ENCODE measurements at regions not wholly inside any gene's neighbourhood (a gene's known extent, or its start where the extent isn't known, plus 50 kb on each side); places are given as distances from the start of the nearest gene placed in this dataset.
"Not testable (repeated sequence)": the region's sequence is repeated elsewhere in the genome, so short reads cannot be mapped to it uniquely, and the experiment has no call there.

- no peak for DNase-seq (ENCODE audit: low read depth in 1 of 2, low spot score in 1 of 2)
Measured at GRCh38 chr11:116065191-116065895, 561.1 kb upstream of the CADM1 start.

GRCh38 chr11:116062490-116063171 lies 558.4 kb upstream of the CADM1 start:
- DNase-seq (ENCODE audit: low read depth in 1 of 2, low spot score in 1 of 2): no peak

- DNase-seq (ENCODE audit: low read depth in 1 of 2, low spot score in 1 of 2): no peak
Measured at GRCh38 chr11:116062129-116062489, 557.9 kb upstream of the CADM1 start.

GRCh38 chr11:116061322-116061721 lies 557.1 kb upstream of the CADM1 start:
- DNase-seq (ENCODE audit: low read depth in 1 of 2, low spot score in 1 of 2): no peak

GRCh38 chr11:116059919-116060318 lies 555.7 kb upstream of the CADM1 start:
- no peak for DNase-seq (ENCODE audit: low read depth in 1 of 2, low spot score in 1 of 2)

- DNase-seq (ENCODE audit: low read depth in 1 of 2, low spot score in 1 of 2): no peak
Measured at GRCh38 chr11:116057000-116057399, 552.8 kb upstream of the CADM1 start.

- no peak for DNase-seq (ENCODE audit: low read depth in 1 of 2, low spot score in 1 of 2)
Measured at GRCh38 chr11:116055064-116055463, 550.8 kb upstream of the CADM1 start.

GRCh38 chr11:116053548-116053919 lies 549.3 kb upstream of the CADM1 start:
- no peak for DNase-seq (ENCODE audit: low read depth in 1 of 2, low spot score in 1 of 2)

- DNase-seq (ENCODE audit: low read depth in 1 of 2, low spot score in 1 of 2): no peak
Measured at GRCh38 chr11:116052603-116053547, 548.7 kb upstream of the CADM1 start.

GRCh38 chr11:116051494-116051893 lies 547.3 kb upstream of the CADM1 start:
- DNase-seq (ENCODE audit: low read depth in 1 of 2, low spot score in 1 of 2): no peak

GRCh38 chr11:116049383-116049782 lies 545.2 kb upstream of the CADM1 start:
- DNase-seq (ENCODE audit: low read depth in 1 of 2, low spot score in 1 of 2): no peak

- DNase-seq (ENCODE audit: low read depth in 1 of 2, low spot score in 1 of 2): no peak
Measured at GRCh38 chr11:116046127-116046526, 541.9 kb upstream of the CADM1 start.

- DNase-seq (ENCODE audit: low read depth in 1 of 2, low spot score in 1 of 2): no peak
Measured at GRCh38 chr11:116044941-116045340, 540.7 kb upstream of the CADM1 start.

- no peak for DNase-seq (ENCODE audit: low read depth in 1 of 2, low spot score in 1 of 2)
Measured at GRCh38 chr11:116044520-116044919, 540.3 kb upstream of the CADM1 start.

GRCh38 chr11:116043857-116044256 lies 539.6 kb upstream of the CADM1 start:
- no peak for DNase-seq (ENCODE audit: low read depth in 1 of 2, low spot score in 1 of 2)

GRCh38 chr11:116043059-116043458 lies 538.8 kb upstream of the CADM1 start:
- not testable (repeated sequence) for DNase-seq (ENCODE audit: low read depth in 1 of 2, low spot score in 1 of 2)

- DNase-seq (ENCODE audit: low read depth in 1 of 2, low spot score in 1 of 2): no peak
Measured at GRCh38 chr11:116042146-116042545, 537.9 kb upstream of the CADM1 start.

- no peak for DNase-seq (ENCODE audit: low read depth in 1 of 2, low spot score in 1 of 2)
Measured at GRCh38 chr11:116037861-116038260, 533.6 kb upstream of the CADM1 start.

GRCh38 chr11:116035977-116036376 lies 531.8 kb upstream of the CADM1 start:
- no peak for DNase-seq (ENCODE audit: low read depth in 1 of 2, low spot score in 1 of 2)

- no peak for DNase-seq (ENCODE audit: low read depth in 1 of 2, low spot score in 1 of 2)
Measured at GRCh38 chr11:116033931-116034553, 529.8 kb upstream of the CADM1 start.

GRCh38 chr11:116030697-116031331 lies 526.6 kb upstream of the CADM1 start:
- no peak for DNase-seq (ENCODE audit: low read depth in 1 of 2, low spot score in 1 of 2)

Data from stimulated activated CD4-positive, alpha-beta T cell treated with anti-CD3 and anti-CD28 coated beads, Interleukin-15, amount 100 ng/mL, for 1 hour (primary cell).